NB4 (cell line): ENCODE measurements at regions not wholly inside any gene's neighbourhood (a gene's known extent, or its start where the extent isn't known, plus 50 kb on each side); places are given as distances from the start of the nearest gene placed in this dataset.

Experiments used
- DNase-seq: peaks from one replicate; pipeline ENCODE4 v3.0.0; 2010; ENCODE audit warnings: low read depth
- H3K4me3 ChIP-seq: one replicate; pipeline ENCODE4 v1.5.1; 2011; ENCODE audit warnings: mild to moderate bottlenecking, low read depth, low read length, moderate library complexity
- MYC ChIP-seq: IDR thresholded peaks from 2 replicates; pipeline ENCODE4 v1.6.1; 2011; ENCODE audit warnings: low read depth, low read length
- POLR2A ChIP-seq: IDR thresholded peaks from 2 replicates; pipeline ENCODE4 v1.6.1; 2011; ENCODE audit warnings: mild to moderate bottlenecking; ENCODE audit not compliant: insufficient read length; ENCODE audit errors: extremely low read depth
- TF ChIP-seq, protein P1 (sequence below): IDR thresholded peaks from one replicate; pipeline ENCODE4 v1.5.1; 2012; ENCODE audit warnings: low read depth, low read length
- TF ChIP-seq, protein P2 (sequence below): IDR thresholded peaks from 2 replicates; pipeline ENCODE4 v1.6.1; 2011; ENCODE audit warnings: low read depth, low read length

- DNase-seq = no peak
- no peak for TF ChIP-seq MYC
- TF ChIP-seq, protein P1, sequence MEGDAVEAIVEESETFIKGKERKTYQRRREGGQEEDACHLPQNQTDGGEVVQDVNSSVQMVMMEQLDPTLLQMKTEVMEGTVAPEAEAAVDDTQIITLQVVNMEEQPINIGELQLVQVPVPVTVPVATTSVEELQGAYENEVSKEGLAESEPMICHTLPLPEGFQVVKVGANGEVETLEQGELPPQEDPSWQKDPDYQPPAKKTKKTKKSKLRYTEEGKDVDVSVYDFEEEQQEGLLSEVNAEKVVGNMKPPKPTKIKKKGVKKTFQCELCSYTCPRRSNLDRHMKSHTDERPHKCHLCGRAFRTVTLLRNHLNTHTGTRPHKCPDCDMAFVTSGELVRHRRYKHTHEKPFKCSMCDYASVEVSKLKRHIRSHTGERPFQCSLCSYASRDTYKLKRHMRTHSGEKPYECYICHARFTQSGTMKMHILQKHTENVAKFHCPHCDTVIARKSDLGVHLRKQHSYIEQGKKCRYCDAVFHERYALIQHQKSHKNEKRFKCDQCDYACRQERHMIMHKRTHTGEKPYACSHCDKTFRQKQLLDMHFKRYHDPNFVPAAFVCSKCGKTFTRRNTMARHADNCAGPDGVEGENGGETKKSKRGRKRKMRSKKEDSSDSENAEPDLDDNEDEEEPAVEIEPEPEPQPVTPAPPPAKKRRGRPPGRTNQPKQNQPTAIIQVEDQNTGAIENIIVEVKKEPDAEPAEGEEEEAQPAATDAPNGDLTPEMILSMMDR = no peak
- TF ChIP-seq POLR2A = no peak
- TF ChIP-seq, protein P2, sequence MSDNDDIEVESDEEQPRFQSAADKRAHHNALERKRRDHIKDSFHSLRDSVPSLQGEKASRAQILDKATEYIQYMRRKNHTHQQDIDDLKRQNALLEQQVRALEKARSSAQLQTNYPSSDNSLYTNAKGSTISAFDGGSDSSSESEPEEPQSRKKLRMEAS = no peak
- no peak overlapping the region for H3K4me3 ChIP-seq
These were observed 276.1 kb downstream of the LMX1A start for GRCh38 chr1:165080253-165080896.

GRCh38 chr1:165078391-165078790, 278.1 kb downstream of the LMX1A start:
- no peak overlapping the region for H3K4me3 ChIP-seq
- TF ChIP-seq, protein P1 = no peak
- TF ChIP-seq, protein P2 = no peak
- TF ChIP-seq MYC (no peak), POLR2A (no peak)
- no peak for DNase-seq

- TF ChIP-seq MYC (no peak), POLR2A (no peak)
- TF ChIP-seq, protein P1 = peak; percentile 68
- peak; percentile 27 for DNase-seq
These were observed 280.7 kb downstream of the LMX1A start for GRCh38 chr1:165075725-165076370.

GRCh38 chr1:165073185-165074007, 283.1 kb downstream of the LMX1A start:
- DNase-seq = peak; percentile 55
- no peak overlapping the region for H3K4me3 ChIP-seq
- TF ChIP-seq MYC = no peak
- TF ChIP-seq, protein P1 = peak; percentile 50

More at GRCh38 chr1:165075725-165076370, 280.7 kb downstream of the LMX1A start:
- H3K4me3 ChIP-seq = no peak overlapping the region

DNA sequence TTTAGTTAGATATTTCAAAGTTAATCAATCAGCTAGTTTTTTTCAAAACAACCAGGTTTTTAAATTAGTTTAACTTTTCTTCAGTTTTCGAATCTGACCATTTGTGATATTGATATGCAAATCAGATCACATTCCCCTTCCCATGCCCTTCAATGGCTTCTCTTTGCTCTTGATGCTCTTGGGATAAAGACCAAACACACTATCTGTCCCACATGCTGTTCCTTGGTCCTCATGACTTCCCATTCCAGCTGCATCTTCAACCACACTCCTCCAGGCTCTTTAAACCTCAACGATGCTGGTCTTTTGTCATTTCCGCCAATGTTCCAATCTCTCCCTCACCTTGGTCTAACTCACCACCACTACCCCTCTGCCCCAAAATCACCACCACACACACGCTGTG, 285.8 kb downstream of the LMX1A start:
- no peak for DNase-seq
- TF ChIP-seq, protein P2 = no peak
- no peak for TF ChIP-seq MYC
- TF ChIP-seq, protein P1 = no peak
- TF ChIP-seq POLR2A = no peak
- no peak overlapping the region for H3K4me3 ChIP-seq

GRCh38 chr1:165069829-165070228, 286.7 kb downstream of the LMX1A start:
- TF ChIP-seq, protein P1 = no peak
- TF ChIP-seq MYC (no peak), POLR2A (no peak)
- TF ChIP-seq, protein P2 = no peak
- no peak overlapping the region for H3K4me3 ChIP-seq
- DNase-seq = no peak
